K562 (cell line): ENCODE measurements at regions not wholly inside any gene's neighbourhood (a gene's known extent, or its start where the extent isn't known, plus 50 kb on each side); places are given as distances from the start of the nearest gene placed in this dataset.
A peak's percentile ranks its signal among the peaks of the same experiment; 100 is the strongest.

Experiments used
- BCOR ChIP-seq: fragments of 450-650 bp; IDR thresholded peaks from 2 replicates; pipeline ENCODE4 v1.6.1; 2016
- BRCA1 ChIP-seq, 2 experiments: fragments of 450-650 bp in 1 of 2; sonication (generic) in 1 of 2; formaldehyde crosslinking in 1 of 2; IDR thresholded peaks; 2 replicates each; pipeline versions ENCODE4 v1.5.0 to v1.6.1; 2017 to 2020; ENCODE audit warnings: mild to moderate bottlenecking in 1 of 2, missing genetic modification reagents in 1 of 2
- BRD9 ChIP-seq: fragments of 450-650 bp; IDR thresholded peaks from 2 replicates; pipeline ENCODE4 v1.6.1; 2018; ENCODE audit warnings: low read depth; ENCODE audit not compliant: partially characterized antibody
- CBX3 ChIP-seq, 2 experiments: IDR thresholded peaks; 1 replicate in 1 of 2; 2 replicates in 1 of 2; pipeline ENCODE4 v1.6.1; 2012; ENCODE audit warnings: inconsistent platforms in 2 of 2, low read length in 2 of 2, borderline replicate concordance in 1 of 2, control low read depth in 1 of 2
- CC2D1A ChIP-seq: fragments of 450-650 bp; IDR thresholded peaks from 2 replicates; pipeline ENCODE4 v1.6.1; 2017; ENCODE audit warnings: mild to moderate bottlenecking
- CCNT2 ChIP-seq: IDR thresholded peaks from 2 replicates; pipeline ENCODE4 v1.6.1; 2011; ENCODE audit warnings: borderline replicate concordance, low read depth, mild to moderate bottlenecking, moderate library complexity, mixed read lengths, low read length; ENCODE audit not compliant: insufficient read length; ENCODE audit errors: extremely low read depth
- ELF4 ChIP-seq: fragments of 450-650 bp; formaldehyde crosslinking; IDR thresholded peaks from 2 replicates; pipeline ENCODE4 v1.4.0; 2022; ENCODE audit warnings: missing genetic modification characterization
- FOSL1 ChIP-seq: fragments of 200-800 bp; sonication (Bioruptor generic); conservative IDR thresholded peaks from 2 replicates; pipeline ENCODE4 v1.6.1; 2016; ENCODE audit warnings: missing genetic modification characterization, missing compliant biosample characterization
- GTF2E2 ChIP-seq: fragments of 200-800 bp; sonication (Bioruptor generic); IDR thresholded peaks from 2 replicates; pipeline ENCODE4 v1.6.1; 2016; ENCODE audit warnings: missing genetic modification characterization, missing compliant biosample characterization
- HDAC3 ChIP-seq: fragments of 450-650 bp; IDR thresholded peaks from 2 replicates; pipeline ENCODE4 v1.6.1; 2018; ENCODE audit warnings: borderline replicate concordance, mild to moderate bottlenecking, moderate library complexity; ENCODE audit not compliant: partially characterized antibody
- HMGXB4 ChIP-seq: sonication (generic); formaldehyde crosslinking; IDR thresholded peaks from 2 replicates; pipeline ENCODE4 v1.8.1; 2023; ENCODE audit warnings: mild to moderate bottlenecking, missing genetic modification reagents
- IRF2 ChIP-seq: sonication (generic); formaldehyde crosslinking; IDR thresholded peaks from 2 replicates; pipeline ENCODE4 v1.8.1; 2022; ENCODE audit warnings: mild to moderate bottlenecking, missing genetic modification reagents
- MTA1 ChIP-seq: fragments of 450-650 bp; IDR thresholded peaks from 2 replicates; pipeline ENCODE4 v1.6.1; 2017; ENCODE audit warnings: borderline replicate concordance
- RBM22 ChIP-seq: fragments of 200-400 bp; formaldehyde crosslinking; IDR thresholded peaks from 2 replicates; pipeline ENCODE4 v1.6.1; 2018; ENCODE audit warnings: low read length, low read depth; ENCODE audit not compliant: poor library complexity, severe bottlenecking
- USF1 ChIP-seq: sonication (generic); formaldehyde crosslinking; IDR thresholded peaks from 2 replicates; pipeline ENCODE4 v1.9.0; 2022; ENCODE audit warnings: mild to moderate bottlenecking, missing genetic modification reagents
- XRCC3 ChIP-seq: fragments of 450-650 bp; IDR thresholded peaks from 2 replicates; pipeline ENCODE4 v1.6.1; 2017; ENCODE audit warnings: mild to moderate bottlenecking, moderate library complexity
- YBX1 ChIP-seq: fragments of 450-650 bp; IDR thresholded peaks from 2 replicates; pipeline ENCODE4 v1.7.1; 2016; ENCODE audit warnings: mild to moderate bottlenecking
- ZNF449 ChIP-seq: fragments of 250-450 bp; sonication (Bioruptor Pico); IDR thresholded peaks from 2 replicates; pipeline ENCODE4 v1.8.0; 2022; ENCODE audit warnings: moderate library complexity, mild to moderate bottlenecking, inconsistent platforms
- ZNF609 ChIP-seq: sonication (generic); formaldehyde crosslinking; IDR thresholded peaks from 2 replicates; pipeline ENCODE4 v1.8.1; 2023; ENCODE audit warnings: missing genetic modification reagents, mild to moderate bottlenecking, borderline replicate concordance
- ZNF696 ChIP-seq: fragments of 250-450 bp; sonication (Bioruptor Pico); conservative IDR thresholded peaks from 2 replicates; pipeline ENCODE4 v1.4.0; 2020; ENCODE audit warnings: mild to moderate bottlenecking, moderate library complexity

GRCh38 chr22:22110548-22111266 lies 128.1 kb upstream of the TOP3B start (continued):
- TF ChIP-seq USF1 (CRISPR knock-in tag): peak; percentile 13; the same call in 1 of the 2 replicates
- no peak for TF ChIP-seq RBM22
- no peak for TF ChIP-seq MTA1
- no peak for TF ChIP-seq IRF2 (CRISPR knock-in tag)
- peak in 1 of 2 experiments; percentile 77; a peak in 1 of 3 replicates for TF ChIP-seq CBX3 (IDR thresholded peaks at IDR 0.05; ENCODE audit: borderline replicate concordance in 1 of 2, low read length in 2 of 2)
- TF ChIP-seq YBX1: no peak
- TF ChIP-seq HDAC3: no peak
- TF ChIP-seq ZNF609 (CRISPR knock-in tag): no peak
- TF ChIP-seq CCNT2: no peak
- no peak for TF ChIP-seq ZNF449 (CRISPR knock-in tag)
- TF ChIP-seq FOSL1: no peak
- no peak for TF ChIP-seq BRD9
- no peak for TF ChIP-seq XRCC3
- no peak for TF ChIP-seq BRCA1 (IDR thresholded peaks at IDR 0.05)
- TF ChIP-seq BRCA1 (CRISPR knock-in tag; IDR thresholded peaks at IDR 0.05): 0 out of 2 replicates have a peak, but pooled peaks have one; percentile 92
- no peak for TF ChIP-seq GTF2E2 (tag)
- TF ChIP-seq CC2D1A: no peak
- TF ChIP-seq BCOR: no peak
- TF ChIP-seq HMGXB4 (CRISPR knock-in tag): no peak; the same call in 1 of the 2 replicates
- no peak for TF ChIP-seq ZNF696 (CRISPR knock-in tag)
- no peak; the same call in none of the 2 replicates for TF ChIP-seq ELF4
